GM06990 (cell line): ENCODE measurements at regions not wholly inside any gene's neighbourhood (a gene's known extent, or its start where the extent isn't known, plus 50 kb on each side); places are given as distances from the start of the nearest gene placed in this dataset.
"Not testable (repeated sequence)": the region's sequence is repeated elsewhere in the genome, so short reads cannot be mapped to it uniquely, and the experiment has no call there.

Experiments used
- DNase-seq: peaks from one replicate; pipeline ENCODE4 v3.0.0-alpha.2; 2011; ENCODE audit not compliant: insufficient read length; ENCODE audit errors: extremely low read depth
- H3K27me3 ChIP-seq: replicated peaks from 2 replicates; pipeline ENCODE4 v1.6.0; 2011; ENCODE audit warnings: low read length; ENCODE audit not compliant: control insufficient read depth, insufficient read depth
- H3K36me3 ChIP-seq: 2 replicates; pipeline ENCODE4 v1.5.1; 2011; ENCODE audit warnings: low read length; ENCODE audit not compliant: control insufficient read depth, insufficient read depth
- H3K4me3 ChIP-seq: replicated peaks from 2 replicates; pipeline ENCODE4 v1.5.1; 2011; ENCODE audit warnings: low read depth, mild to moderate bottlenecking, control low read depth, low read length
- CTCF ChIP-seq: IDR thresholded peaks from 2 replicates; pipeline ENCODE4 v1.5.1; 2011; ENCODE audit warnings: low read length, control low read depth, mild to moderate bottlenecking, inconsistent platforms; ENCODE audit not compliant: insufficient read depth, poor library complexity, severe bottlenecking

DNA sequence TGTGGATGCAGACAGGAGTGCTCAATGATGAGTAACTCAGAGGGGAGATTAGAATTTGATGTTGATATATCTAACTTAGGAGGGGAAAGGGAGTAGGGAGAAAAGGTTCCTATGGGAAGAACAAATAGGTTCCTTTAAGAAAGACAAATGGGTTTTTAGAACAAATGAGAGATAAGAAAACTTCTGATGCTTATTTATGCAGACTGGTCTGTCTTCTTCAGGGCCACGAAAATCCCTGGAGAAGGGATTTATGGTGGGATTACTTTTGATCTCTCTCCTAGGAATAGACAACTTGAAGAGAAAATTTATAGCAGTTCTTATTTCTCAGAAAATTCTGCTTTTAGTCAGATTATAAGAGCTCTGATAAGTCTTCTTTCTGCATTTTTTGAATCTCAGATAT lies 99.0 kb upstream of the DDHD1 start:
- Histone ChIP-seq H3K36me3 (no peaks in the 10 kb centered on the region), H3K27me3 (no peaks in the 10 kb centered on the region), H3K4me3 (no peak overlapping the region)
- no peak for TF ChIP-seq CTCF
- DNase-seq = no peak

GRCh38 chr14:53249059-53249458 lies 95.9 kb upstream of the DDHD1 start:
- TF ChIP-seq CTCF = no peak
- DNase-seq = no peak
- Histone ChIP-seq H3K4me3 (no peak overlapping the region), H3K36me3 (no peaks in the 10 kb centered on the region), H3K27me3 (no peaks in the 10 kb centered on the region)

DNA sequence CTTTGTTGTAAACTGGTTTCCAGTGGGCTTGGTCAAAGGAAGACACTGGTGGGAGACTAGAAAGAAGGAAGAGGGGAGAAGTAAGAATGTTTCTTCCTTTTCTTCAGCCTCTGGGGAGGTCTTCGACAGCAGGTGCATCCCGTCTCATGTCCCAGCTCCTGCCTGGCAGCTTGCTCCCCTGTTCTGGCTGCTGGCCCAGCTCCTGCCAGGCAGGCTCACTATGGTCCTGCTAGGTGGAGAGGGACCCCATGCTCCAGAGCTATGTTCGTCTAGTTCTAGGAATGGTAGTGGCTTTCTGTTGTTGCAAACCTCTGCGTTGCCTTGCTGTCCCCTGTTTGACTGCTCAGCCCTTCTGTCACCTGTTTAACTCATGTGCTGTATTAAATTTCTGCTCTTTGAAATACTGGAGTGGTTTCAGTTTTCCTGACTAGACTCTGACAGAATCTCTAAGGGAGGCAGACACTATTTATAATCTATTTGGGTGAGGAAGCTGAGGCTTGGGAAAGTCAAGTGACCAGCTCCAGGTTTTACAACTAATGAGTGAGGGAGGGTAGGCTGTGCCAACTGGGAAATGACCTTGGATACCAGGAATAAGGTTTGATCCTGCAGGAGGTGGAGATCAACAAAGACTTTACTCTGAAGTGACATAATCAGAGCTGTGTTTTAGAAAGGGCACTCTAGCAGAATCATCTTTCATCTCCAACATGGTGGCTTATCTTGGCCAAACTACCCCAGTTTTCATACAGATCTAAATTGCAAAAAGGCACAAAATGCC lies 94.7 kb upstream of the DDHD1 start:
- DNase-seq = no peak
- TF ChIP-seq CTCF = no peak
- no peaks in the 10 kb centered on the region for H3K36me3 ChIP-seq
- no peaks in the 10 kb centered on the region for H3K27me3 ChIP-seq
- no peak overlapping the region for H3K4me3 ChIP-seq

- DNase-seq, H3K4me3 ChIP-seq, H3K36me3 ChIP-seq, H3K27me3 ChIP-seq: not testable (repeated sequence)
Observed at GRCh38 chr14:53242898-53243297, 89.8 kb upstream of the DDHD1 start.

GRCh38 chr14:53237488-53237887 lies 84.4 kb upstream of the DDHD1 start:
- Histone ChIP-seq H3K36me3 (no peaks in the 10 kb centered on the region), H3K4me3 (no peak overlapping the region), H3K27me3 (no peaks in the 10 kb centered on the region)
- TF ChIP-seq CTCF = no peak
- no peak for DNase-seq

- TF ChIP-seq CTCF = no peak
- H3K4me3 ChIP-seq = no peak overlapping the region
- no peaks in the 10 kb centered on the region for H3K27me3 ChIP-seq
- H3K36me3 ChIP-seq = no peaks in the 10 kb centered on the region
- no peak for DNase-seq
Observed at GRCh38 chr14:53236708-53237107, 83.6 kb upstream of the DDHD1 start.
